ENCODE measurements at regions not wholly inside any gene's neighbourhood (a gene's known extent, or its start where the extent isn't known, plus 50 kb on each side); places are given as distances from the start of the nearest gene placed in this dataset.

DNA sequence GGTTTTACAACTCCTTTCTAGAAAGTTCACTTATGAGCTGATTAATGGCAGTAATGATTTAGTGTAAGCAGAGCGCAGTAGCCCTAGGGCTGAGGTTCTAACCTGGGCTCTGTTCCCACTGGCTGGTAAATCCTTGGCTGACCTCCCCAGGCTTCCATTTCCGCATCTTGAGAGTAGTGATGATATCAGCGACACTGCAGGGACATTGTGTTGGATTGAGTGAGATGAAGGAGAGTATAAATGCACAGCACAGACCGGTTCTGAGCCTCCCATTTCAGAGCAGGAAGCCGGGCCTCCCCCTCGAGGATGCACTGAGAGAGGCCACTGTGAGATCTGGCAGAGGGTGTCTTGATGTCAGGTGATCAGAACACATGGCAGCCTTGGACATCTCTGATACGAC lies 477.2 kb upstream of the SULF2 start:
- TF ChIP-seq EZH2 (IDR thresholded peaks at IDR 0.05; ENCODE audit: borderline replicate concordance, low read depth, low read length, severe bottlenecking) = no peak
- TF ChIP-seq, protein P1, sequence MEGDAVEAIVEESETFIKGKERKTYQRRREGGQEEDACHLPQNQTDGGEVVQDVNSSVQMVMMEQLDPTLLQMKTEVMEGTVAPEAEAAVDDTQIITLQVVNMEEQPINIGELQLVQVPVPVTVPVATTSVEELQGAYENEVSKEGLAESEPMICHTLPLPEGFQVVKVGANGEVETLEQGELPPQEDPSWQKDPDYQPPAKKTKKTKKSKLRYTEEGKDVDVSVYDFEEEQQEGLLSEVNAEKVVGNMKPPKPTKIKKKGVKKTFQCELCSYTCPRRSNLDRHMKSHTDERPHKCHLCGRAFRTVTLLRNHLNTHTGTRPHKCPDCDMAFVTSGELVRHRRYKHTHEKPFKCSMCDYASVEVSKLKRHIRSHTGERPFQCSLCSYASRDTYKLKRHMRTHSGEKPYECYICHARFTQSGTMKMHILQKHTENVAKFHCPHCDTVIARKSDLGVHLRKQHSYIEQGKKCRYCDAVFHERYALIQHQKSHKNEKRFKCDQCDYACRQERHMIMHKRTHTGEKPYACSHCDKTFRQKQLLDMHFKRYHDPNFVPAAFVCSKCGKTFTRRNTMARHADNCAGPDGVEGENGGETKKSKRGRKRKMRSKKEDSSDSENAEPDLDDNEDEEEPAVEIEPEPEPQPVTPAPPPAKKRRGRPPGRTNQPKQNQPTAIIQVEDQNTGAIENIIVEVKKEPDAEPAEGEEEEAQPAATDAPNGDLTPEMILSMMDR (IDR thresholded peaks at IDR 0.05; ENCODE audit: borderline replicate concordance, extremely low read depth, low read length, poor library complexity, severe bottlenecking) = no peak
